ENCODE measurements at regions not wholly inside any gene's neighbourhood (a gene's known extent, or its start where the extent isn't known, plus 50 kb on each side); places are given as distances from the start of the nearest gene placed in this dataset.

DNA sequence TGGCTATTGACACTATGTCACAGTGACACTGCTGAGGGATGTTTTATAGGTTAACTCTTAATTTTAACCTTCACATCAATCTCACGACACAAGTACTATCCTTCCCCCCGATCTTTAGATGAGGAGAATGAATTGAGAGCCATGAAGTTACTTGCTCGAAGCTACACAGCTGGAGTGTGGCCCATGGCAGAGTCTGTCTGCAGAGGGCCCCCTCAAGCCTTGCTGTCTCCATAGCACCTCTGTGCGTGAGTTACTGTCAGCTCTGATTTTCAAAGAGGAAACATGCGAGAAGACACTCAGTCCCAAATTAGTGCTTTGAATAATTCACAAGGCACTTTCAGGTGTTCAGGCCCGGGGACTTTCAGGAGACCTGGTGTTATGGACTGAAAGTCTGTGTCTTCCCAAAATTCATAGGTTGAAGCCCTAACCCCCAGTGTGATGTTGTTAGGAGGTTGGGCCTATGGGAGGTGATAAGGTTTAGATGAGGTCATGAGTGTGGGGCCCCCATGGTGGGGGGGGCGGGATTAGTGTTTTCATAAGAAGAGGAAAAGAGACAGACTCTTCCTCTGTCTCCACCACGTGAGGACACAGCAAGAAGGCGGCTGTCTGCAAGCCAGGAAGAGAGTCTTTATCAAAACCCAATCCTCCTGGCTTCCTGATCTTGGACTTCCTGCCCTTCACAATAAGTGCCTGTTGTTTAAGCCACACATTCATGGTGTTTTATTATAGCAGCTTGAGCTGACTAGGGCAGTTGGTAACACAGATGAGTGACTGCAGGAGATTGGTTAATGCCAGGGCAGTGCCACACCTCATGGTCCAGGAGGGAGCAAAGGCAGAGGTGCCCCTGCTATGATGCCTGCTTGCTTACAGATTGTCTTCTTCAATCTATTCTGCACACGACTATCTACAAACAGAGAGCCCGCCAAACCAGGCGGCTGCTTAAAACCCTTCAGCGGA, 281.8 kb downstream of the HAPSTR1 start:
- TF ChIP-seq, protein P1, sequence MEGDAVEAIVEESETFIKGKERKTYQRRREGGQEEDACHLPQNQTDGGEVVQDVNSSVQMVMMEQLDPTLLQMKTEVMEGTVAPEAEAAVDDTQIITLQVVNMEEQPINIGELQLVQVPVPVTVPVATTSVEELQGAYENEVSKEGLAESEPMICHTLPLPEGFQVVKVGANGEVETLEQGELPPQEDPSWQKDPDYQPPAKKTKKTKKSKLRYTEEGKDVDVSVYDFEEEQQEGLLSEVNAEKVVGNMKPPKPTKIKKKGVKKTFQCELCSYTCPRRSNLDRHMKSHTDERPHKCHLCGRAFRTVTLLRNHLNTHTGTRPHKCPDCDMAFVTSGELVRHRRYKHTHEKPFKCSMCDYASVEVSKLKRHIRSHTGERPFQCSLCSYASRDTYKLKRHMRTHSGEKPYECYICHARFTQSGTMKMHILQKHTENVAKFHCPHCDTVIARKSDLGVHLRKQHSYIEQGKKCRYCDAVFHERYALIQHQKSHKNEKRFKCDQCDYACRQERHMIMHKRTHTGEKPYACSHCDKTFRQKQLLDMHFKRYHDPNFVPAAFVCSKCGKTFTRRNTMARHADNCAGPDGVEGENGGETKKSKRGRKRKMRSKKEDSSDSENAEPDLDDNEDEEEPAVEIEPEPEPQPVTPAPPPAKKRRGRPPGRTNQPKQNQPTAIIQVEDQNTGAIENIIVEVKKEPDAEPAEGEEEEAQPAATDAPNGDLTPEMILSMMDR (IDR thresholded peaks at IDR 0.05; ENCODE audit: low read depth, low read length): no peak
- no peak for TF ChIP-seq POLR2A (IDR thresholded peaks at IDR 0.05; ENCODE audit: extremely low read depth, insufficient read length)
- TF ChIP-seq, protein P2, sequence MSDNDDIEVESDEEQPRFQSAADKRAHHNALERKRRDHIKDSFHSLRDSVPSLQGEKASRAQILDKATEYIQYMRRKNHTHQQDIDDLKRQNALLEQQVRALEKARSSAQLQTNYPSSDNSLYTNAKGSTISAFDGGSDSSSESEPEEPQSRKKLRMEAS (IDR thresholded peaks at IDR 0.05; ENCODE audit: low read depth, low read length): no peak

Data from NB4 (cell line).